ENCODE measurements at regions not wholly inside any gene's neighbourhood (a gene's known extent, or its start where the extent isn't known, plus 50 kb on each side); places are given as distances from the start of the nearest gene placed in this dataset.

GRCh38 chr9:8223861-8224260 is 424.3 kb upstream of the DMAC1 start:
- intact Hi-C loops (cut with DNase I), result no loop called here
- 59 to 67% methylated on average over 1 of the region's 1 CpG for WGBS, 2 donors
- Histone ChIP-seq H3K36me3 (no peaks in the 10 kb centered on the region), H3K27ac (no peak overlapping the region), H3K4me3 (no peak overlapping the region), H3K27me3 (no peaks in the 10 kb centered on the region), H3K9me3 (no peaks in the 10 kb centered on the region), H3K4me1 (no peaks in the 10 kb centered on the region)
- DNase-seq (no peak), ATAC-seq (no peak)
- TF ChIP-seq, protein P1, sequence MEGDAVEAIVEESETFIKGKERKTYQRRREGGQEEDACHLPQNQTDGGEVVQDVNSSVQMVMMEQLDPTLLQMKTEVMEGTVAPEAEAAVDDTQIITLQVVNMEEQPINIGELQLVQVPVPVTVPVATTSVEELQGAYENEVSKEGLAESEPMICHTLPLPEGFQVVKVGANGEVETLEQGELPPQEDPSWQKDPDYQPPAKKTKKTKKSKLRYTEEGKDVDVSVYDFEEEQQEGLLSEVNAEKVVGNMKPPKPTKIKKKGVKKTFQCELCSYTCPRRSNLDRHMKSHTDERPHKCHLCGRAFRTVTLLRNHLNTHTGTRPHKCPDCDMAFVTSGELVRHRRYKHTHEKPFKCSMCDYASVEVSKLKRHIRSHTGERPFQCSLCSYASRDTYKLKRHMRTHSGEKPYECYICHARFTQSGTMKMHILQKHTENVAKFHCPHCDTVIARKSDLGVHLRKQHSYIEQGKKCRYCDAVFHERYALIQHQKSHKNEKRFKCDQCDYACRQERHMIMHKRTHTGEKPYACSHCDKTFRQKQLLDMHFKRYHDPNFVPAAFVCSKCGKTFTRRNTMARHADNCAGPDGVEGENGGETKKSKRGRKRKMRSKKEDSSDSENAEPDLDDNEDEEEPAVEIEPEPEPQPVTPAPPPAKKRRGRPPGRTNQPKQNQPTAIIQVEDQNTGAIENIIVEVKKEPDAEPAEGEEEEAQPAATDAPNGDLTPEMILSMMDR (IDR thresholded peaks at IDR 0.05), result no peak

- Histone ChIP-seq H3K36me3 (no peaks in the 10 kb centered on the region), H3K4me3 (no peak overlapping the region), H3K27ac (no peak overlapping the region), H3K9me3 (peaks cover 0 to 11% (median 7%) of the 10 kb centered on the region in 11 donors), H3K4me1 (no peaks in the 10 kb centered on the region), H3K27me3 (no peaks in the 10 kb centered on the region)
- DNase-seq (no peak), ATAC-seq (no peak)
- TF ChIP-seq, protein P1 (IDR thresholded peaks at IDR 0.05), result no peak
- WGBS, 2 donors, result 35 to 48% methylated on average over 4 of the region's 4 CpGs
- intact Hi-C loops (cut with DNase I), result no loop called here
Observed at GRCh38 chr9:8221462-8221861, 421.9 kb upstream of the DMAC1 start.

- intact Hi-C loops (cut with DNase I), result no loop called here
- no peak overlapping the region for H3K27ac ChIP-seq
- 82 to 92% methylated on average over 2 of the region's 2 CpGs for WGBS, 2 donors
- no peaks in the 10 kb centered on the region for H3K9me3 ChIP-seq
- TF ChIP-seq, protein P1 (IDR thresholded peaks at IDR 0.05), result no peak
- no peaks in the 10 kb centered on the region for H3K36me3 ChIP-seq
- H3K27me3 ChIP-seq, result no peaks in the 10 kb centered on the region
- H3K4me1 ChIP-seq, result no peaks in the 10 kb centered on the region
- ATAC-seq (no peak), DNase-seq (no peak)
- no peak overlapping the region for H3K4me3 ChIP-seq
Observed at GRCh38 chr9:8208465-8208864, 408.9 kb upstream of the DMAC1 start.

DNA sequence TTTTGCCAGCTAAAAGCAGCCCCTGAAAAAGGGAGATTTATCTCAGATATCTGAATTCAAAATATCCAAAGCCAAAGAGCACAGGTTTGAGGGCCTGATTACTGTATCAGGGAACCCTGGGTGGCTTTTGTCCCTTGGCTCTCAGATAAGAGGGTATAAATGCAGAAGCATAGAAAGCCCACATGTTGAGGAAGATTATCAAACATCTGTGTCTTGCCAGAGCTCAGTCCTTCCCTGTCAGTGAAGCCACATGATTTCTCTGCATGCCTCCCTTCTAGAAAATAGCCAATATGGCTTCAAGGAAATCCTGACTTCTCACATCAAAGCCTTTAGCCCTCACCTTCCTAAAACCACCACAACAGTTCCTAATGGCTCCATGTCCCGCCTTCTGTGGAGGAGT is 408.0 kb upstream of the DMAC1 start:
- H3K9me3 ChIP-seq, result no peaks in the 10 kb centered on the region
- DNase-seq (no peak), ATAC-seq (no peak)
- H3K36me3 ChIP-seq, result no peaks in the 10 kb centered on the region
- WGBS, 2 donors, result 74 to 83% methylated on average over 1 of the region's 1 CpG
- TF ChIP-seq, protein P1 (IDR thresholded peaks at IDR 0.05), result no peak
- H3K27me3 ChIP-seq, result no peaks in the 10 kb centered on the region
- intact Hi-C loops (cut with DNase I), result no loop called here
- H3K4me3 ChIP-seq, result no peak overlapping the region
- H3K27ac ChIP-seq, result no peak overlapping the region
- no peaks in the 10 kb centered on the region for H3K4me1 ChIP-seq

GRCh38 chr9:8206720-8207119 is 407.1 kb upstream of the DMAC1 start:
- no peaks in the 10 kb centered on the region for H3K27me3 ChIP-seq
- intact Hi-C loops (cut with DNase I), result no loop called here
- WGBS, 2 donors, result 50 to 73% methylated on average over 2 of the region's 2 CpGs
- H3K4me1 ChIP-seq, result no peaks in the 10 kb centered on the region
- H3K27ac ChIP-seq, result no peak overlapping the region
- H3K36me3 ChIP-seq, result no peaks in the 10 kb centered on the region
- DNase-seq (no peak), ATAC-seq (no peak)
- TF ChIP-seq, protein P1 (IDR thresholded peaks at IDR 0.05), result no peak
- no peaks in the 10 kb centered on the region for H3K9me3 ChIP-seq
- no peak overlapping the region for H3K4me3 ChIP-seq
